ENCODE measurements at regions not wholly inside any gene's neighbourhood (a gene's known extent, or its start where the extent isn't known, plus 50 kb on each side); places are given as distances from the start of the nearest gene placed in this dataset.
"Not testable (repeated sequence)": the region's sequence is repeated elsewhere in the genome, so short reads cannot be mapped to it uniquely, and the experiment has no call there.

DNA sequence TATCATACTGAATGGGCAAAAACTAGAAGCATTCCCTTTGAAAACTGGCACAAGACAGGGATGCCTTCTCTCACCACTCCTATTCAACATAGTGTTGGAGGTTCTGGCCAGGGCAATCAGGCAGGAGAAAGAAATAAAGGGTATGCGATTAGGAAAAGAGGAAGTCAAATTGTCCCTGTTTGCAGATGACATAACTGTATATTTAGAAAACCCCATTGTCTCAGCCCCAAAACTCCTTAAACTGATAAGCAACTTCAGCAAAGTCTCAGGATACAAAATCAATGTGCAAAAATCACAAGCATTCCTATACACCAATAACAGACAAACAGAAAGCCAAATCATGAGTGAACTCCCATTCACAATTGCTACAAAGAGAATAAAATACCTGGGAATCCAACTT, 52.5 kb upstream of the CCDC71L start:
- DNase-seq = not testable (repeated sequence)

DNA sequence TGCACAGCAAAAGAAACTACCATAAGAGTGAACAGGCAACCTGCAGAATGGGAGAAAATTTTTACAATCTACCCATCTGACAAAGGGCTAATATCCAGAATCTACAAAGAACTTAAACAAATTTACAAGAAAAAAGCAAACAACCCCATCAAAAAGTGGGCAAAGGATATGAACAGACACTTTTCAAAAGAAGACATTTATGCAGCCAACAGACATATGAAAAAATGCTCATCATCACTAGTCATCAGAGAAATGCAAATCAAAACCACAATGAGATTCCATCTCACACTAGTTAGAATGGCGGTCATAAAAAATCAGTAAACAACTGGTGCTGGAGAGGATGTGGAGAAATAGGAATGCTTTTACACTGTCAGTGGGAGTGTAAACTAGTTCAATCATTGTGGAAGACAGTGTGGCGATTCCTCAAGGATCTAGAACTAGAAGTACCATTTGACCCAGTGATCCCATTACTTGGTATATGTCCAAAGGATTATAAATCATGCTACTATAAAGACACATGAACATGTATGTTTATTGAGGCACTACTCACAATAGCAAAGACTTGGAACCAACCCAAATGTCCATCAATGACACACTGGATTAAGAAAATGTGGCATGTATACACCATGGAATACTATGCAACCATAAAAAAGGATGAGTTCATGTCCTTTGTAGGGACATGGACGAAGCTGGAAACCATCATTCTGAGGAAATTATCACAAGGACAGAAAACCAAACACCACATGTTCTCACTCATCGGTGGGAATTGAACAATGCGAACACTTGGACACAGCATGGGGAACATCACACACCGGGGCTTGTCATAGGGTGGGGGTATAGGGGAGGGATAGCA, 53.9 kb upstream of the CCDC71L start:
- DNase-seq = not testable (repeated sequence)

DNA sequence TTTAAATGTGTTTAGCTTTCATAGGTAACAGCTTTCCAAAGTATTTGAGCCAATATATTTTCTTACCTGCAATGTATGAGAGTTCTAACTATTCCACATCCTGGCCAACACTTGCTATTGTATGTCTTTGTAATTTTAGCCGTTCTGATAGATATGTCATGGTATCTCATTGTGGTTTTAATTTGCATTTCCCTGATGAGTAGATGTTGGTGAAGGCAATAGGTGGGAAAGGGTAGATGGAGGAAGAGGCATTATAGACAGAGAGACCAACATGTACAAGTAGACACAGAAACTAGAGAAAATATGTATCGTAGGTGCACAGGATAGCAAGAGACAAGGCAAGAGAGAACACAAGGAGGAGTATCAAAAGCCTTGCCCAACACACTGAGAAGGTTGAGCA, 54.8 kb upstream of the CCDC71L start:
- no peak for DNase-seq

DNA sequence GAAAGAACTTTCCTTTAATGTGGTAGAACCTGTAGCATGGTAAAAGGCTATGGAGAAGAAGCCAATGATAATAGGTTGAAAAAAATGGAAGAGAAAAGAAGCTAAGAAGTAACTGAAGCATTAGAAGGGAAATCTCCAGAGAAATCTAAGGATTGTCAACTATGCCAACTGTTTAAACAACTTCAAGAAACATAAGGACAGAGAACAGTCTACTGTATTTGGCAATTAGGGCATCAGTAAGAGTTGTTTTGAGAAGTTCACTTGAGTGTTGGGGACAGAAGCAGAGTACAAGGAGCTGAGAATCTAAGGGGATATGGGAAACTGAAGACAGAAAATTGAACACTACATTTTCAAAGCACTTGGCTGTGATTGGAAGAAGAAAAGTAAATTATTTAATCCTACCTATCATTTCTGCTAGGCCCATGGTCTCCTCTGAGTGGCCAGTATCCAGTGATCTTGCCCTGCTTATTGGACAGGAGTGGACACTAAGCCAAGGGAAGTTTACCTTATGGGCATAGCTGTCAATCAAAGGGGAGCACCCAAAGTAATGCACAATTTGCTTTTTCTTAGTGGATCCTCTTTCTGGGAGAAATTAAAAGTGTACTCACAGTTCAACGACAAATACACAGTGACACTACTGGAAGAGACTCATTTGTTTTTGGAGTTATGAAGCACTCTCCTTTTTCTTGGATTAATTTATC, 56.4 kb upstream of the CCDC71L start:
- no peak for DNase-seq

DNA sequence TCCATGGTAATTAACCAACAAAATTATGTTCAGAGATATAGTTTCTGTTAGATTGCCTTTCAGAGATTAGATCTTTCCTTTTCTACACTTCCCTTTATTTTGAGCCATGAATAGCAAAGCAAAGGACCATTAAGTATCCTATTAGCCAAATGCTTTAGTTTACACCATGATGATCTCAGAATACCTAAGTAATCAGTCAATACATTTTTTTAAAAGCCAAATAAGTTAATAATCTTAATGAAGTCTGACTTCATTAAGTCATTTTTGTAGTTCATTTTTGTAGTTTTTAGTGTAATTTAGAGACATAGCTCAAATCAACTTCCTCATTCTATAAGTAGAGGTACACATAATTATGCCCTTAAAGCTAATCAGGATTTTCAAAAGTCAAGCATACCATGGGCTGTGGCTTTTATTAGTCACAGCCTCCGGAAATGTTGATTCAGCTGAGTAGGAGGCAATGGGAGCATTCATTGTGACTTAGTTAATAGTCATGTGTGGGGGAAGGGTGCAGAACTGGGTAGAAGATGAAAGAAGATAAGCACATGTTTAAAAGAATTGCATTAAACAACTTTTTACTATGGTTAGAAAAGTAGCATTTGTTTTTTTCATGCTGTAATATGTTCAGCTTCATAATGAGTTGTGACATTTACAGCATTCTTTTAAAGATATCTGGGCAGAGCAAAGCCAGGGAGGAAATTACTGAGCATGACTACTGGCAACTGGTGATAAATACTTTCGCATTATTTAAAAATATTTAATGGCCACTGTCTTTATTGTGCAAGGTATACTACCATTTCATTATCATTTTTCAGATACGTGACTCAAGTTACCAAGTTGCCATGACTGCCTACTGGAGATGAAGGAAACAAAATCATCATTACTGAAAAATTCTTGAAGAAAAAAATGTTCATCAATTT, 57.3 kb upstream of the CCDC71L start:
- DNase-seq = peak in 1 of 2 experiments; percentile 42

DNA sequence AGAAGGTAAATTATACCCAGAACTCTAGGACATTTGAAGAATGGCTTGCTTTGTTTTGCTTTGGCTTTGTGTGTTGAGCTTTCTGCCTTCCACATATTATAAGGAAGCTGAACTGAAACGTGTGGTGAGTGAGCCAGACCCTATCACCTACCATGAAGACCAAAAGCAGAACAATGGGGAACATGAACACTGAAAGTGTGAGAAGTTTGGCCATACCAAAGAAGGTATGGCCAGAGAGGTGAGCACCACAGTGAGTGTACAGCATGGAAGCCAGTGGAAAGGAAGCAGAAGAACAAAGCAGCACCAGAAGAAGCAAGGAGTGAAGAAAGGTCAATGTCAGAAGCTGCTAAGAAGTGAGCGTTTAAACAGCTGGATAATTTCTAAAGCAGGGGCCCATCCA, 59.7 kb upstream of the CCDC71L start:
- DNase-seq = no peak

DNA sequence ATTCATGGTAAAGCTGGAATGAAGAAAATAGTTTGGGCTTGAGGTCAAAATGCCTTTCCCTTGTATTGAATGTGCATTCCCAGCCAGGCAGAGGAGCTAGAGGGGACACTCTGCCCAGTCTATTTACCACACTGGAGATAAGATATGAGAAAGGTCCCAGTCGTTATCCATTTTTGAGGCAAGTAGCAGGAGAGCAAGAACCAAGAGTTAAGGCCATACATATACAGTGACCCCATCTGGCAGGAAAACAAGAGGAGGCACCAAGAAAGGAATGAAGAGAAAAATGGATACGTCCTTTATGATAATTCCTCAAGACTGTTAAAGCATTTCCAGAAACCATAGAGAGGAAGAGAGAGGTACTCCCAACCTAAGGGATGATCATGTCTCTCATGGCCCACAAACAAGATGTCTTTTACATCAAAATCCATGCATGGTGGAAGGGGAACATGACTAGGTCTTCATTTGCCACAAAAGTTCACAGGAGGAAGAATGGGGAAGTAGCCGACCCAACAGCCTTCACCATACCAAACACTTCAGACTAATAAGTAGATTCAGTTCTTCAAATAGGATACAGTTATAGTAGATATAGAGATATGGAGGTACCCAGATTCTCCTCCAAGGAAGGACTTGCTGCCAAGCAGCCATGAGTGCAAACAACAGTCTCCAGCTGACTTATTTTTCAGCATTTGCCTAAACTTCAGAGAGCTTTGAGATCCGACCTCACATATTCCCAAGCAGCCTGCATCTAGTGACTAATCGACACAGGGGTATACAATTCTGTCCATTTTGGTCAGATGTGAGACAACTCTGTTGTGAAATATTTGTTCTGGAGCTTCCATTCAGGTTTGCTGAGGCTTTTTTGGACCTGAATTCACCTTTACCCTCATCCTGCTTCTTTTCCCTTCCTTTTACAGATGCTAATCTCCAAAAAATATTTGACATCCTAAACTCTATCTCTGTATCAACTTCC, 61.1 kb upstream of the CCDC71L start:
- DNase-seq = no peak

DNA sequence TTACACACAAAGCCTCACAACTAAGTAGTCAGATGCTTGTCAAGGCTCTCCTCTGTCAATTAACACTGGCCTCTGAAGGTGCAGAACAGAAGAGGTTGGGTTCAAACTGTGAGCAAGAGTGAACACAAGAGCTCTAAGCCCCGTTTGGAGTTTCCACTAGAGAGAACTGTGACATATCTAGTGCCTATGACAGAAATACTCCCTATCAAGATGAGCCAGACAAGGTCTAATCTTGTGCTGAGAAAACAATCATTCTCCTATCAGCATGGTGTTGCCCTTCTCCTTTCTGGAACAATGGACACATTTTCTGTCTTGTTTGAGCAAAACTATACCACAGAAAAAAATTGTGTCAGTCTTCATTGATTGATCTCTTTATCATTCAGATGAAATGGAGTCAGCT, 62.4 kb upstream of the CCDC71L start:
- no peak for DNase-seq

DNA sequence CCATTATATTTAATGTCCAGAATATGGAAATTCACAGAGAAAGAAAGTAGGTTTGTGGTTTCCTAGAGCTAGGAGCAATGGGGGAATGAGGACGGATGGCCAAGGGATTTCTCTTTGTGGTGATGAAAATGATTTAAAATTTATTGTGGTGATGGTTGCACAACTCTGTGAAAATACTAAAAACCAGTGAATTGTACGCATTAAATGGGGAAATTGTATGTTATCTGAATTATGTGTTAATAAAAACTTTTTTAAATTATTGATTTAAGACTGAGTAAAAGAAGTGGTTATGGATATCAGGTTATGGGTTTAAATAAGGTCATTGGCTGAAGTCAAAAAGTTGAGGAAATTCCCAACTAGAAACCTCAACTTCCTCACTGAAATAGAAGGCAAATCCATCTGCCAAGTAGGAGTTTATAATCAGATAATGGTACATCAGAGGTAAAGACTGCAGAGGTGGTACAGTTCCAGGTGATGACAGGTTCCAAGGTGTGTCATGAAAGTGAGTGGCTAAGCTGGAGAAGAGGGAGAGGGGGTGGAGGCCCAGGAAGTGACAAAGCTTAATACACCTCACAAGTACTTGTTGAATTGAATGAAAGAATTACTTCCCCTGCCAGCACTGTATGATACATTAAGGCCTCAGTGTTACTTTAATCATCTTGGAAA, 68.9 kb upstream of the CCDC71L start:
- no peak for DNase-seq

DNA sequence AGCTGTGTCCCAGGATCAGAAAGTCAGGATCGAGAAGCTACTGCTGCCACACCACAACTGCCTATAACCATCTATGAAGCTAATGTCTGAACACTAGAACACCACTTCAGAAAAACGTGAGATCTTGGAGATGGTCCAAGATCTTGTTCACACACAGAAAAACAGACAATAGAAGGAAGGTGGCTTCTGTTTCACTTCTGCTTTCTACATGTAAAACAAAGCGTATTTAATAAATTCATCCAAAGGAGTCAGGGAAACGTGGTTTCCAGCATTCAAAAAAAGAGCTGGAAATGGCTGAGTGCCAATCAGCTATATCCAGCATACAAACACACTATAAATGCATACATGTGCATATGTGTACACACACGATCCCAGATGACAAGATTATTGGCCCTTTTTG, 70.2 kb upstream of the CCDC71L start:
- no peak for DNase-seq

DNA sequence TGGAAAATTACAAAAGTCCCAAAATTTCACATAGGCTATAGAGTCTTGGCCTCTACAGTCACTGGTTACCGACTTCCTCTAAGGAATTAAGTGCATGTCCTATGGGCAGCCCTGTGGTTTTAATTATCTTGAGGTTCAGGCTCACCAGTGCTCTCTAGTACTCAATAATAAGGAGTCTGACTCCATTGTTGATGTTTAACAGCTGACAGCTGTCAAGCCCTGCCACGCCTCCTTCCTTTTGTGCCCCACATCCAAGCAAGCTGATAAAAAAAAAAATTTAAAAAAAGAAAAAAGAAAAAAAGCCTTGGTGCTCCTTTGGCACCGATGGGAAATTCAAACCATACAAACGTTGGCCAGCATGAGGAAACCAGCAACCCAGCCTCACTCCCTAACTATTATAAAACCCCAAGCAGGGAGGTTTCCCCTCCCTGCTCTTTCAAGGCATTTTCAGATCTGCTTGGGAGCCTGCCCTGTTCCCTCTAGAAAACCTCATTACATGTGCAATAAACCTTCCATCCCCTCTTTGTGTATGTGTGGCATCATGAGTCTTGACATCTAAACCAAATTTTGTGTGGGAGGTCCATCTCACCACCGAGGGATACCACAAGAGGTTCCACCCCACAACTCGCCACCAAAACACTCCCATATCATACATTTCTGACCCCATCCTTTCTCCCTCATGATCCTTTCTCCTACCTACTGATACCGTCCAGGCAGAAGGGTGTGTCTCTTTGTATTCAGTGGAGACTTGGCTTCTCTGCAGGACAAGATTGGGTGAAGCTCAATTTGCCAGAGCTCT, 70.9 kb upstream of the CCDC71L start:
- no peak for DNase-seq

DNA sequence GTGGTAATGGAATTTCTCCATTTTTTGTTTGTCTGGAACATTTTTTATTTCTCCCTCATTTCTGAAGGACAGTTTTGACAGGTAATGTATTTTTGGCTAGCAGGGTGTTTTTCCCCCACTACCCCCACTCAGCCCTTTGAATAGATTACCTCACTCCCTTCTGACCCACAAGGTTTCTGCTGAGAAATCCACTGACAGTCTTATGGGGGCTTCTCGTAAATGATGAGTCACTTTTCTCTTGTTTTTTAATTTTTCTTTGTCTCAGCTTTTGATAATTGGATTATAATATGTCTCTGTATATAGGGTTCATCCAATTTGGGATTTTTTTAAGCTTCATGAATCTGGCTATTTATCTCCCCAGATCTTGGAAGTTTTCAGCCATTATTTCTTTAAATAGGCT, 74.7 kb upstream of the CCDC71L start:
- DNase-seq = no peak

DNA sequence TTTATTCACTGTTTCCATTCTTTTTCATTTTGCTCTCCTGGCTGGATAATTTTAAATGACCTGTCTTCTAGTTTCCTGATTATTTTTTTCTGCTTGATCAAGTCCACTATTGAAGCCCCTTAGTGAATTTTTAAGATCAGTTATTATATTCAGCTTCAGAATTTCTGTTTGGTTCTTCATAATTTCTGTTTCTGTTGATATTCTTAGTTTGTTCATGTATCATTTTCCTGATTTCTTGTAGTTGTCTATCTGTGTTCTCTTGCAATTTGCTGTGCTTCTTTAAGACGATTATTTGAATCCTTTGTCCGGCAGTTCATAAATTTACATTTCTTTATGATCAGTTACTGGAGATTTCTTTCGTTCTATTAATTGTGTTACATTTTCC, 75.2 kb upstream of the CCDC71L start:
- no peak for DNase-seq

DNA sequence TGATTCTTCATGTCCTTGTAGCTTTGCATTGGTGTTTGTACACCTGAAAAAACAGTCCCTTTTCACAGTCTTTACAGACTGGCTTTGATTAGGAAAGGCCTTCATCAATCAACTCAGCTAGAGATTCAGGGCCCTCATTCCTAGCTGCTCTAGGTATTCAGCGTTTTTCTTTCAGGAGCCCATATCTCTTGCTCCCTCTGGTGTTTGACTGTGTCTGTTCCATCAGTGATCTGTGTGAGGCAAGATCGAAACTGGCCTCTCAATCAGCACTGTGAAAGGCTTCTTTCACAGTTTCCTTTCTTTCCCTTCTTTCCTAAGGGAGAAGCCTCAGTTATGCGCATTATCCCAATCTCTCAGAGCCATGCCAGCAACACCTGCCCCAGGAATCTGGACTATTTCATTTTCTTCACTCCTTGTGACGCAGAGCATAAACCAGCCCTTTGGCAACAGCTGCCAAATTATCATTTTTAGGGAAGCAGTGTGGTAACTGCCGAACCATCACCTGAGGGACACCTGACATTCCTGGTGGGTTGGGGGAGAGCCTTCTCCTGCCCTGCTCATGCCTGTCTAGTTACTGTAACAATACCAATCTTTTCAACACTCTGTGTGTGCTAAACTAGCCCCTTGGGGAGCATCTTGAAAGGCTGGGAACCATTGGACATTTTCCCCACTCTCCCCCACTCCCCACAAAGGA, 75.7 kb upstream of the CCDC71L start:
- peak; percentile 35 to 65 for DNase-seq

DNA sequence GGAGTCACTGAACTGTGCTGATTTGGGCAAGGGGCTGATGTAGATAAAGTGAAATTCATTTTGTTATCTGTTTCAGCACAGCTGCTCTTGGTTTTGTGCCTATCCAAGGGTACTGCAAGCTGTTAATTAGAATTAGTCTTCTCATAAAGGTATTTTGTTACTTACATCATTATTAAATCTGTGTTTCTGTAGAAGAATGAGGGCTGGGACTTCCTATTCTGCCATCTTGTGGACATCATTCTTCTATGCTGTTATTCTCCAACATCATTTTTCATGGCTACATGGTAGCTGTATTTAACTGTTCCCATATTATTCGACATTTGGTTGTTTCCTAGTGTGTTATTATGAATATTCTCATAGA, 76.2 kb upstream of the CCDC71L start:
- peak in 1 of 2 experiments; percentile 22 for DNase-seq

DNA sequence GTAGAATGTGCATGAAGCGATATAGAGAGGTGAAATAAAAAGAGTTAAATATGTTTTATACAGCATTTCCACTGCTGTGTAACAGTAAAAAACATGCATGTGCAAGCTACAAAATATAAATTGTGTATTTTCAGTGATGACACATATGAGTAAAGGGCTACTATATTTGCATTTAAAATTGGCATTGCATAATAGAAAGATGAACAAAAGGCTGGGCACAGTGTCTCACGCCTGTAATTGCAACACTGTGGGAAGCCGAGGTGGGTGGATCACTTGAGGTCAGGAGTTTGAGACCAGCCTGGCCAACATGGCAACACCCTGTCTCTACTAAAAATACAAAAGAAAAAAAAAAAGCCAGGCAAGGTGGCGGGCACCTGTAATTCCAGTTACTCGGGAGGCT, 79.8 kb upstream of the CCDC71L start:
- no peak for DNase-seq

DNA sequence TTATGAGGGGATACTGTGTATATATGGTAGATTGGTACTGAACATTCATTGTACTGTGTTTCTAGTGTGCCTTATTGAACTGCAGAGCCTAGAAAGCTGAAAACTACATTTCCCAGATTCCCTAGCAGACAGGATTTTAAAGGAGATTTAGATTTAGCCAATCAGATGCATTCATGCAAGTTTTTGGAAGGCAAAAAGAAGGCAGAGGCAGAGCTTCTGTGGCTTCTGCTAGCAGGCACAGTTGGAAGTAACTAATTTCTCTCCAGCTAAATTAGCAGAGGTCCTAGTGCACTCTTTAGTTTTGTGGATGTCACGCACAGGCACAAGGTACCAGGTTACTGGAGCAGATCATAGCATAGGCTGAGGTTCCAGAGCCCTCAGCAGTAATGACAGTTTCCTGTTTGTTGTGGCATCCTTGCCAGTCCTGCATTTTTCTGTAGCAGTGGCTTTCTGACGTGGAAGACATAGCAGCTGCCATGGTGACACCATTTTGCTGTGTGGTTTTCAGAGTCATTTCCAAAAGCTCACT, 83.7 kb upstream of the CCDC71L start:
- DNase-seq = no peak

DNA sequence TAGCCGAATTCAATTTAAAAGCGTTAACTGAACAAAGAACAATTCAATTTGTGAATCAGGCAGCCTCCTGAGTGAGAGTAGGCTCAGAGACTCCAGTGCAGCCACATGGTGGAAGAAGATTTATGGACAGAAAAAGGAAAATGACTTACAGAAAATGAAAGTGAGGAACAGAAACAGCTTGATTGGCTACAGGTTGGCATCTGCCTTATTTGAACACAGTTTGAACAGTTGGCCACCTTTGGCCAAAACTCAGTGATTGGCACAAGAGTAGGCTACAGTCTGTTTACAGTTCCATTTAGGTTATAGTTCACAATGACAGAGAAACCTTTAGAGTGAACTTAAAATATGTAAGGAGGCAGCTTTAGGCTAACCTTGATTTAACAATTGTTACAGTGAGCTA, 86.3 kb upstream of the CCDC71L start:
- DNase-seq = not testable (repeated sequence)

DNA sequence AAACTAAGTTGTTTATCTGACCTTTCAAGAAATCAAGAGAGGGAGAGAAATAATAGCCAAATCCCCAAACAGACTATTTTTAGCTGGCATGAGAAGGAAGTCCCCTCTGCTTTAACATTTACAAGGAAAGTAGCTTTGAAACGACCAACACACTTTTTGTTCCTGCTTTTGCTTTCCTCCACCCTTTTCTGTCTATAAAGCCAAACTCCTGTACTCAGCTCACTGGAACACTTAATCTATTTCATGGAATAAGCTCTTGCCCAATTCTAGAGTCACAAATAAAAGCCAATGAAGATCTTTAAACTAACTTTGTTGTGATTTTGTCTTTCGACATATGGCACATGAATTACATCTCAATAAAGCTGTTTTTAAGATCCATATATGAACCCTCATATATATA, 86.8 kb upstream of the CCDC71L start:
- no peak for DNase-seq

DNA sequence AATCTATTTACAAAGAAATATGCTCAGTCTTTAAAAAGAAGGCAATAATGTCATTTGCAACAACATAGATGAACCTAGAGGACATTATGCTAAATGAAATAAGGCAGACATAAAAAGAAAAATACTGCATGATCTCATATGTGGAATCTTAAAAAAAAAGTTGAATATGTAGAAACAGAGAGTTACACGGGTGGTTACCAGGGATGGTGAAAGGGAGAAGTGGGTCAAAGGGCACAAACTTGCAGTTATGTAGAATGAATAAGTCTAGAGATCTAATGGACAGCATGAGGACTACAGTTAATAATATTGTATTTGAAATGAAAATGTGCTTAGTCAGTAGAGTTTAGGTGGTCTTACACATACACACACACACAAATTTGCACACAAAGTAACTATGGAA, 88.2 kb upstream of the CCDC71L start:
- DNase-seq = no peak

Data from NCI-H2081 (cell line).